IMR-90 (cell line): ENCODE measurements at regions not wholly inside any gene's neighbourhood (a gene's known extent, or its start where the extent isn't known, plus 50 kb on each side); places are given as distances from the start of the nearest gene placed in this dataset.

Experiments
- BHLHE40 ChIP-seq: fragments of 150-350 bp; IDR thresholded peaks from 2 replicates; pipeline ENCODE4 v1.6.1; 2016; ENCODE audit warnings: mild to moderate bottlenecking, low read depth, low read length
- CEBPB ChIP-seq: IDR thresholded peaks from 2 replicates; pipeline ENCODE4 v1.6.1; 2012; ENCODE audit warnings: low read depth, low read length, improper control_type of control experiment
- ELK1 ChIP-seq: fragments of 150-350 bp; IDR thresholded peaks from 2 replicates; pipeline ENCODE4 v1.6.1; 2016; ENCODE audit warnings: low read depth, mild to moderate bottlenecking, low read length, moderate library complexity, borderline replicate concordance
- POLR2A ChIP-seq: IDR thresholded peaks from 2 replicates; pipeline ENCODE4 v1.6.1; 2012; ENCODE audit warnings: mild to moderate bottlenecking, low read depth, low read length
- RAD21 ChIP-seq: IDR thresholded peaks from 2 replicates; pipeline ENCODE4 v1.6.1; 2012; ENCODE audit warnings: low read length, improper control_type of control experiment
- TF ChIP-seq, protein P1 (sequence below): conservative IDR thresholded peaks from 2 replicates; pipeline ENCODE4 v1.5.1; 2012; ENCODE audit warnings: mild to moderate bottlenecking, low read depth, low read length, improper control_type of control experiment
- TF ChIP-seq, protein P2 (sequence below): fragments of 150-350 bp; IDR thresholded peaks from 2 replicates; pipeline ENCODE4 v1.6.1; 2017; ENCODE audit warnings: mild to moderate bottlenecking, antibody characterized with exemption, low read length, low read depth

DNA sequence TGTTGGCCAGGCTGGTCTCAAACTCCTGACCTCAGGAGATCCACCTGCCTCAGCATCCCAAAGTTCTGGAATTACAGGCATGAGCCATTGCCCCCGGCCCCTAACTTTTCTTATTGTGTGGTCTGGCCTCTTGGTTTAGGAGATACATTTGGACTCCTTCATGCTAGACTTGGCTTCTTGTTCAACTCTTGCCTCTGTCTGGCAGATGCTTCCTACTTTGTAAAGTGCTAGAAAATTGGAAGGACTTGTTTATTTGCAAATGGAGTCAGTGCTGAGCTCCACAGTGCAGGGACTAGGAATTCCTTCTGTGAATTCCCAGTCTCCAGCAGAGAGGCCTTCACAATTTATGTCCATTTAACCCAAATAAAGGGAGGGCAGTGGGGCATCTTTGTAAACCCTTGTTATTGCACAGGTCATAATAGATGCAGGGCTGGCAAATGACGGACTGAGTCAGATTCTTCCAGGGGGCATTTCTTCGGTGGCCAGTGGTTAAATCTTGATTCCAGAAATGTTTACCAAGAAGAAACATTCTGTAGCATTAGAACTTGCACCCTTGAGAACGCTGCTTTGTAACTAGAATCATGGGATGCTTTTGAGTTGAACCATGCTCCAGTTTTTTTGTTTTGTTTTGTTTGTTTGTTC, 73.8 kb upstream of the TBX3 start:
- TF ChIP-seq RAD21 (no peak), BHLHE40 (no peak), POLR2A (no peak), ELK1 (no peak), CEBPB (no peak)
- TF ChIP-seq, protein P1, sequence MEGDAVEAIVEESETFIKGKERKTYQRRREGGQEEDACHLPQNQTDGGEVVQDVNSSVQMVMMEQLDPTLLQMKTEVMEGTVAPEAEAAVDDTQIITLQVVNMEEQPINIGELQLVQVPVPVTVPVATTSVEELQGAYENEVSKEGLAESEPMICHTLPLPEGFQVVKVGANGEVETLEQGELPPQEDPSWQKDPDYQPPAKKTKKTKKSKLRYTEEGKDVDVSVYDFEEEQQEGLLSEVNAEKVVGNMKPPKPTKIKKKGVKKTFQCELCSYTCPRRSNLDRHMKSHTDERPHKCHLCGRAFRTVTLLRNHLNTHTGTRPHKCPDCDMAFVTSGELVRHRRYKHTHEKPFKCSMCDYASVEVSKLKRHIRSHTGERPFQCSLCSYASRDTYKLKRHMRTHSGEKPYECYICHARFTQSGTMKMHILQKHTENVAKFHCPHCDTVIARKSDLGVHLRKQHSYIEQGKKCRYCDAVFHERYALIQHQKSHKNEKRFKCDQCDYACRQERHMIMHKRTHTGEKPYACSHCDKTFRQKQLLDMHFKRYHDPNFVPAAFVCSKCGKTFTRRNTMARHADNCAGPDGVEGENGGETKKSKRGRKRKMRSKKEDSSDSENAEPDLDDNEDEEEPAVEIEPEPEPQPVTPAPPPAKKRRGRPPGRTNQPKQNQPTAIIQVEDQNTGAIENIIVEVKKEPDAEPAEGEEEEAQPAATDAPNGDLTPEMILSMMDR: no peak
- TF ChIP-seq, protein P2, sequence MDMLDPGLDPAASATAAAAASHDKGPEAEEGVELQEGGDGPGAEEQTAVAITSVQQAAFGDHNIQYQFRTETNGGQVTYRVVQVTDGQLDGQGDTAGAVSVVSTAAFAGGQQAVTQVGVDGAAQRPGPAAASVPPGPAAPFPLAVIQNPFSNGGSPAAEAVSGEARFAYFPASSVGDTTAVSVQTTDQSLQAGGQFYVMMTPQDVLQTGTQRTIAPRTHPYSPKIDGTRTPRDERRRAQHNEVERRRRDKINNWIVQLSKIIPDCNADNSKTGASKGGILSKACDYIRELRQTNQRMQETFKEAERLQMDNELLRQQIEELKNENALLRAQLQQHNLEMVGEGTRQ: no peak
